ENCODE measurements at regions not wholly inside any gene's neighbourhood (a gene's known extent, or its start where the extent isn't known, plus 50 kb on each side); places are given as distances from the start of the nearest gene placed in this dataset.

DNA sequence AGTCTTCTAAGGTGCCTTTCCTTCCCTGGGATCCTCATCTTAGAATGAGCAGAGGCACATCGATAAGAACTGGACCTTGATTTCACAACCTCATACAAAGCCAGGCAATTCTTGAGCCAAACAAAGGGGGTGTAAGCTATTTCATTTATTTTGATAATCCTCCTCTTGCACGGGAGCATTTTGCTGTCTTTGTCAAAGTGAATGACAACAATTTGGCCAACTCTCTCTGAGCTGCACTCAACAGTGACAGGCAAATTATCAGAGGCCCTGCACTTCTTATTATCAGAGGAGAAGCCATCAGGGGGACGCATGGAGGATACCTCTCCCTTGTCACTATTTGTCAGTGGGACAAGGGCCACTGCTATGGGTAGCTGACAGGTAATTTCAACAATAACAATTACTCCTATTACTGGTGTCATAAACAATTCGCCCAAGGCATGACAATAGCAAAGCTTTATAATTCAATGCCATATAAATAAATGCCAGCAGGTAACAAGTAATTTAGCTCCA is 260.4 kb downstream of the MEIS1 start:
- H3K79me2 ChIP-seq (ENCODE audit: insufficient read depth, low read length): no peaks in the 10 kb centered on the region
- WGBS (ENCODE audit: extremely low coverage, insufficient read length, low lambda C conversion rate): no CpG with 5 or more reads among the region's 4 CpGs
- H3K27me3 Mint-ChIP-seq (ENCODE audit: low read depth): no peaks in the 10 kb centered on the region
- H2BK15ac ChIP-seq (ENCODE audit: low read depth, low read length): no peak overlapping the region
- no peak overlapping the region for H2BK12ac ChIP-seq (ENCODE audit: insufficient read length, low read depth, low read length)
- H4K20me1 ChIP-seq (ENCODE audit: control insufficient read depth, insufficient read depth, insufficient read length): no peaks in the 10 kb centered on the region
- H3K9ac ChIP-seq (ENCODE audit: extremely low read depth, insufficient read length, low read length): no peak overlapping the region
- no peak overlapping the region for H2BK5ac ChIP-seq (ENCODE audit: insufficient read length, low read length)
- H3K56ac ChIP-seq (ENCODE audit: insufficient read length, low read depth, low read length): no peak overlapping the region
- H4K5ac ChIP-seq (ENCODE audit: insufficient read length, low read depth, low read length): no peak overlapping the region
- no peak overlapping the region for H4K91ac ChIP-seq (ENCODE audit: insufficient read length, low read depth, low read length)
- H3K9me3 Mint-ChIP-seq: no peaks in the 10 kb centered on the region; a peak in 1 of 5 replicates
- H3K27ac ChIP-seq (ENCODE audit: insufficient read length, low read depth, low read length): no peak overlapping the region
- H3K4me1 Mint-ChIP-seq: peaks cover 76 to 85% of the 10 kb centered on the region in 2 experiments
- no peaks in the 10 kb centered on the region for H3K23me2 ChIP-seq (ENCODE audit: insufficient read length, low read depth, low read length, poor library complexity, severe bottlenecking)
- H3K4me1 ChIP-seq (ENCODE audit: insufficient read depth, low read length): peaks cover 7% of the 10 kb centered on the region
- H2BK120ac ChIP-seq (ENCODE audit: low read depth, low read length, poor library complexity, severe bottlenecking): no peak overlapping the region
- H3T11ph ChIP-seq (ENCODE audit: low read length): no peak overlapping the region
- no peak overlapping the region for H3K23ac ChIP-seq (ENCODE audit: insufficient read length, low read depth, low read length)
- no peaks in the 10 kb centered on the region for H3K79me1 ChIP-seq (ENCODE audit: insufficient read depth, low read depth, low read length, poor library complexity, severe bottlenecking)
- TF ChIP-seq, protein P1, sequence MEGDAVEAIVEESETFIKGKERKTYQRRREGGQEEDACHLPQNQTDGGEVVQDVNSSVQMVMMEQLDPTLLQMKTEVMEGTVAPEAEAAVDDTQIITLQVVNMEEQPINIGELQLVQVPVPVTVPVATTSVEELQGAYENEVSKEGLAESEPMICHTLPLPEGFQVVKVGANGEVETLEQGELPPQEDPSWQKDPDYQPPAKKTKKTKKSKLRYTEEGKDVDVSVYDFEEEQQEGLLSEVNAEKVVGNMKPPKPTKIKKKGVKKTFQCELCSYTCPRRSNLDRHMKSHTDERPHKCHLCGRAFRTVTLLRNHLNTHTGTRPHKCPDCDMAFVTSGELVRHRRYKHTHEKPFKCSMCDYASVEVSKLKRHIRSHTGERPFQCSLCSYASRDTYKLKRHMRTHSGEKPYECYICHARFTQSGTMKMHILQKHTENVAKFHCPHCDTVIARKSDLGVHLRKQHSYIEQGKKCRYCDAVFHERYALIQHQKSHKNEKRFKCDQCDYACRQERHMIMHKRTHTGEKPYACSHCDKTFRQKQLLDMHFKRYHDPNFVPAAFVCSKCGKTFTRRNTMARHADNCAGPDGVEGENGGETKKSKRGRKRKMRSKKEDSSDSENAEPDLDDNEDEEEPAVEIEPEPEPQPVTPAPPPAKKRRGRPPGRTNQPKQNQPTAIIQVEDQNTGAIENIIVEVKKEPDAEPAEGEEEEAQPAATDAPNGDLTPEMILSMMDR (conservative IDR thresholded peaks at IDR 0.05): no peak
- H3K18ac ChIP-seq (ENCODE audit: insufficient read length, low read depth, low read length): no peak overlapping the region
- H3K4me2 ChIP-seq (ENCODE audit: insufficient read depth, insufficient read length, low read length): no peak overlapping the region
- H4K8ac ChIP-seq (replicated peaks; ENCODE audit: insufficient read length, low read depth, low read length): no peak overlapping the region
- H3K4me3 Mint-ChIP-seq: no peak overlapping the region
- no peak overlapping the region for H3K14ac ChIP-seq (ENCODE audit: insufficient read depth, low read length)
- no peak overlapping the region for H3K4ac ChIP-seq (ENCODE audit: low read depth, low read length)
- H3K36me3 Mint-ChIP-seq (ENCODE audit: insufficient read depth in 1 of 3, low read depth in 3 of 3): no peaks in the 10 kb centered on the region
- H3K27ac Mint-ChIP-seq: no peak overlapping the region
- no peaks in the 10 kb centered on the region for H3K9me3 ChIP-seq (ENCODE audit: control insufficient read depth, low read depth, low read length)
- no peak overlapping the region for H2AK5ac ChIP-seq (ENCODE audit: insufficient read length, low read length)
- no peak for DNase-seq
- no peaks in the 10 kb centered on the region for H3K27me3 ChIP-seq (ENCODE audit: insufficient read depth, low read length)
- no peak overlapping the region for H2BK20ac ChIP-seq (ENCODE audit: low read depth, low read length, poor library complexity, severe bottlenecking)
- no peak overlapping the region for H2AFZ ChIP-seq (ENCODE audit: low read length)

Data from H9 (cell line).